GM23338 (cell line): ENCODE measurements at regions not wholly inside any gene's neighbourhood (a gene's known extent, or its start where the extent isn't known, plus 50 kb on each side); places are given as distances from the start of the nearest gene placed in this dataset.

Source experiments
- ATAC-seq: fragments of 200-7000 bp; cut with Tn5 transposase; 3 replicates; pipeline ENCODE4 v1.9.1; 2020
- DNase-seq: peaks from one replicate; pipeline ENCODE4 v3.0.0-alpha.2; 2015; ENCODE audit warnings: low spot score
- H2AFZ ChIP-seq: fragments of 200-600 bp; sonication (generic); 2 replicates; pipeline ENCODE4 v1.8.0; 2016; ENCODE audit warnings: antibody characterized with exemption, mild to moderate bottlenecking, moderate library complexity
- H3F3A ChIP-seq: fragments of 200-600 bp; sonication (generic); replicated peaks from 2 replicates; pipeline ENCODE4 v1.8.0; 2017; ENCODE audit warnings: antibody characterized with exemption, mixed run types, low read depth
- H3K27ac ChIP-seq: fragments of 200-600 bp; sonication (generic); 2 replicates; pipeline ENCODE4 v1.6.1; 2016; ENCODE audit warnings: low read depth
- H3K27me3 ChIP-seq: fragments of 200-600 bp; sonication (generic); 2 replicates; pipeline ENCODE4 v1.8.0; 2016; ENCODE audit warnings: mild to moderate bottlenecking, mixed run types, moderate library complexity; ENCODE audit not compliant: insufficient read depth
- H3K36me3 ChIP-seq: fragments of 200-600 bp; sonication (generic); 2 replicates; pipeline ENCODE4 v1.8.0; 2016; ENCODE audit warnings: mild to moderate bottlenecking; ENCODE audit not compliant: insufficient read depth
- H3K4me1 ChIP-seq: fragments of 200-600 bp; sonication (generic); 2 replicates; pipeline ENCODE4 v1.8.0; 2016; ENCODE audit warnings: mild to moderate bottlenecking, moderate library complexity; ENCODE audit not compliant: insufficient read depth
- H3K4me2 ChIP-seq: fragments of 200-600 bp; sonication (generic); 2 replicates; pipeline ENCODE4 v1.7.1; 2017; ENCODE audit warnings: mixed run types
- H3K4me3 ChIP-seq: fragments of 200-600 bp; sonication (generic); 2 replicates; pipeline ENCODE4 v1.6.1; 2016; ENCODE audit warnings: mixed run types
- H3K79me2 ChIP-seq: fragments of 200-600 bp; sonication (generic); replicated peaks from 2 replicates; pipeline ENCODE4 v1.8.0; 2017; ENCODE audit warnings: mild to moderate bottlenecking; ENCODE audit not compliant: insufficient read depth
- H3K9me2 ChIP-seq: fragments of 200-600 bp; sonication (generic); 2 replicates; pipeline ENCODE4 v1.8.0; 2017; ENCODE audit not compliant: insufficient read depth
- H4K20me1 ChIP-seq: fragments of 200-600 bp; sonication (generic); replicated peaks from 2 replicates; pipeline ENCODE4 v1.8.0; 2017; ENCODE audit warnings: mild to moderate bottlenecking; ENCODE audit not compliant: insufficient read depth
- H3K27ac Mint-ChIP-seq: 2 replicates; pipeline ENCODE4 v1.8.0; 2020; ENCODE audit warnings: inconsistent platforms, mild to moderate bottlenecking, moderate library complexity, mixed read lengths
- H3K27me3 Mint-ChIP-seq: 3 replicates; pipeline ENCODE4 v1.8.0; 2022; ENCODE audit warnings: low read depth, mild to moderate bottlenecking, moderate library complexity, mixed read lengths, inconsistent platforms; ENCODE audit not compliant: insufficient read depth, poor library complexity
- H3K36me3 Mint-ChIP-seq: 3 replicates; pipeline ENCODE4 v1.8.0; 2021; ENCODE audit warnings: low read depth, mild to moderate bottlenecking, inconsistent platforms, moderate library complexity, mixed read lengths
- H3K4me1 Mint-ChIP-seq: 3 replicates; pipeline ENCODE4 v1.8.0; 2020; ENCODE audit warnings: mild to moderate bottlenecking, inconsistent platforms, mixed read lengths
- H3K4me3 Mint-ChIP-seq: 3 replicates; pipeline ENCODE4 v1.8.0; 2021; ENCODE audit warnings: moderate library complexity, mild to moderate bottlenecking, inconsistent platforms, mixed read lengths
- H3K9me3 Mint-ChIP-seq: 3 replicates; pipeline ENCODE4 v1.8.0; 2020; ENCODE audit warnings: moderate library complexity, mild to moderate bottlenecking, inconsistent platforms, mixed read lengths
- CREB1 ChIP-seq: fragments of 250-450 bp; sonication (Bioruptor Pico); IDR thresholded peaks from 2 replicates; pipeline ENCODE4 v1.5.0; 2020; ENCODE audit warnings: low read depth, mild to moderate bottlenecking, moderate library complexity
- CTCF ChIP-seq, 2 experiments: fragments of 200-600 bp in 1 of 2; sonication (generic) in 1 of 2; conservative IDR thresholded peaks; 2 replicates each; pipeline versions ENCODE4 v1.5.1 to v1.6.1; 2016 to 2017; ENCODE audit warnings: antibody characterized with exemption in 2 of 2, low read depth in 2 of 2, mild to moderate bottlenecking in 2 of 2, moderate library complexity in 1 of 2
- EZH2phosphoT487 ChIP-seq: fragments of 200-600 bp; sonication (generic); IDR thresholded peaks from one replicate; pipeline ENCODE4 v1.8.1; 2018; ENCODE audit warnings: antibody characterized with exemption; ENCODE audit not compliant: unreplicated experiment
- JUNB ChIP-seq: IDR thresholded peaks from one replicate; pipeline ENCODE4 v1.6.1; 2016; ENCODE audit warnings: antibody characterized with exemption; ENCODE audit not compliant: unreplicated experiment
- NANOG ChIP-seq: IDR thresholded peaks from 2 replicates; pipeline ENCODE4 v1.6.1; 2016; ENCODE audit warnings: antibody characterized with exemption, borderline replicate concordance
- REST ChIP-seq: IDR thresholded peaks from one replicate; pipeline ENCODE4 v1.6.1; 2018; ENCODE audit warnings: antibody characterized with exemption; ENCODE audit not compliant: unreplicated experiment
- STAT1 ChIP-seq: IDR thresholded peaks from one replicate; pipeline ENCODE4 v1.6.1; 2016; ENCODE audit warnings: antibody characterized with exemption; ENCODE audit not compliant: unreplicated experiment
- ZNF114 ChIP-seq: fragments of 250-450 bp; sonication (Bioruptor Pico); IDR thresholded peaks from 2 replicates; pipeline ENCODE4 v1.5.0; 2020; ENCODE audit warnings: mild to moderate bottlenecking, moderate library complexity
- ZNF331 ChIP-seq: fragments of 250-450 bp; sonication (Bioruptor Pico); IDR thresholded peaks from 2 replicates; pipeline ENCODE4 v1.5.0; 2020; ENCODE audit warnings: low read depth, mild to moderate bottlenecking, moderate library complexity
- ZNF462 ChIP-seq: fragments of 250-450 bp; sonication (Bioruptor Pico); IDR thresholded peaks from 2 replicates; pipeline ENCODE4 v1.5.0; 2020; ENCODE audit warnings: mild to moderate bottlenecking, moderate library complexity

GRCh38 chr12:124140944-124141486 is 153.9 kb upstream of the RFLNA start:
- ATAC-seq = peak; percentile 88

More at GRCh38 chr12:124140944-124141486, 153.9 kb upstream of the RFLNA start:
- H3K4me3 ChIP-seq = peak overlapping the region; percentile 15; the same call in 1 of the 2 replicates
- Mint-ChIP-seq H3K27ac (peak overlapping the region; percentile 98), H3K4me1 (peaks cover 50% of the 10 kb centered on the region), H3K36me3 (peaks cover 67% of the 10 kb centered on the region), H3K4me3 (peak overlapping the region; percentile 24; the same call in 2 of the 3 replicates), H3K9me3 (peaks cover 57% of the 10 kb centered on the region), H3K27me3 (peaks cover 24% of the 10 kb centered on the region)
- no peaks in the 10 kb centered on the region for H3K27me3 ChIP-seq
- H4K20me1 ChIP-seq = no peaks in the 10 kb centered on the region
- H3K4me2 ChIP-seq = peak overlapping the region; percentile 58
- TF ChIP-seq STAT1 = no peak
- TF ChIP-seq CREB1 = peak; percentile 67; the same call in 1 of the 2 replicates
- TF ChIP-seq NANOG = peak; percentile 82; the same call in 1 of the 2 replicates
- TF ChIP-seq ZNF331 = no peak
- no peak for TF ChIP-seq ZNF114 (CRISPR knock-in tag)
- TF ChIP-seq ZNF462 (CRISPR knock-in tag) = peak; percentile 70
- no peak for TF ChIP-seq JUNB
- no peak for TF ChIP-seq REST
- no peak for TF ChIP-seq CTCF (conservative IDR thresholded peaks at IDR 0.05; ENCODE audit: low read depth in 2 of 2)
- TF ChIP-seq EZH2phosphoT487 = no peak
- DNase-seq = peak; percentile 91
- H2AFZ ChIP-seq = no peak overlapping the region
- H3K27ac ChIP-seq = peak overlapping the region; percentile 99
- H3K79me2 ChIP-seq = no peaks in the 10 kb centered on the region
- H3K4me1 ChIP-seq = peaks cover 30% of the 10 kb centered on the region
- H3K36me3 ChIP-seq = no peaks in the 10 kb centered on the region
- H3K9me2 ChIP-seq = no peaks in the 10 kb centered on the region
- peaks cover 20% of the 10 kb centered on the region for H3F3A ChIP-seq
